Cardiac fibroblast (primary cell): ENCODE measurements at regions not wholly inside any gene's neighbourhood (a gene's known extent, or its start where the extent isn't known, plus 50 kb on each side); places are given as distances from the start of the nearest gene placed in this dataset.

Experiments
- DNase-seq, 2 donors: peaks; one replicate each; pipeline versions ENCODE4 v3.0.0 to v3.0.0-alpha.2; 2010; ENCODE audit warnings: low read depth in 2 of 2
- H3K4me3 ChIP-seq, 2 donors: replicated peaks in 1 of 2; 1 replicate in 1 of 2; 2 replicates in 1 of 2; pipeline ENCODE4 v1.5.1; 2011; ENCODE audit warnings: low read depth in 2 of 2, low read length in 2 of 2, mild to moderate bottlenecking in 2 of 2, moderate library complexity in 1 of 2
- CTCF ChIP-seq: IDR thresholded peaks from one replicate; pipeline ENCODE4 v1.5.1; 2011; ENCODE audit warnings: low read depth, mild to moderate bottlenecking, low read length, inconsistent platforms

GRCh38 chr16:73877150-73877549 is 419.5 kb upstream of the PSMD7 start:
- DNase-seq: no peak
- no peak for TF ChIP-seq CTCF
- H3K4me3 ChIP-seq: no peak overlapping the region

DNA sequence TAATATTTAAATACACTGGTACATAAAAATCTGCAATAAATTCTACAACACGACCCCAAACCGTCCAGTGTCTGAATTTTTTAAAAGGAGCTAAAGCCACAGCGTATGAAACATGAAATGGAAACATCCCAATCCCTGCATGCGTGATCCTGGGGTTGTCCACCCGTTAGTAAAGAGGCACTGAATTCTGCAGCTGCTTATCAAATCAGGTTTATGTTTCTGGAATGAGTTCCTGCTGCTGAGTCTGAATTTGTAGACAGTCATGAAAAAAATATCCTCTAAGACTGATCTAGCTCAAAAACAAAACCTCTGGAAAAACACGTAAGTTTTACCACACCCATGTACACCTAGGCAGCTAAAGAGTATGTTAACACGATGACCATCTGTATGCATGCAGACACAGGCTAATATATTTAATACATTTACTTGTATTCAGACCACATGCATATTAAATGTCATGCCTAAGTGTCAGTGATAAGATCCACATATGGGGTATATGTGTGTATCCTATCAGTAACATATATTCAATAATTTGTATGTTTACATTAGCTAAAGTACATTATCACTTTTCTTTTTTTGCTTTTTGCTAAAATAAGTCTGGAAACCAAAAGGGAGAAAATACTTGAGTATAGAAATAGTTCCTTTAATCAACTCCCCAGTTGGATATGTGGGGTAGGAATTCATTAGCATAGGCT is 420.5 kb upstream of the PSMD7 start:
- TF ChIP-seq CTCF: no peak
- DNase-seq: no peak
- H3K4me3 ChIP-seq: no peak overlapping the region

- no peak for TF ChIP-seq CTCF
- H3K4me3 ChIP-seq: no peak overlapping the region
- no peak for DNase-seq
These were observed 422.3 kb upstream of the PSMD7 start for GRCh38 chr16:73874324-73874723.

DNA sequence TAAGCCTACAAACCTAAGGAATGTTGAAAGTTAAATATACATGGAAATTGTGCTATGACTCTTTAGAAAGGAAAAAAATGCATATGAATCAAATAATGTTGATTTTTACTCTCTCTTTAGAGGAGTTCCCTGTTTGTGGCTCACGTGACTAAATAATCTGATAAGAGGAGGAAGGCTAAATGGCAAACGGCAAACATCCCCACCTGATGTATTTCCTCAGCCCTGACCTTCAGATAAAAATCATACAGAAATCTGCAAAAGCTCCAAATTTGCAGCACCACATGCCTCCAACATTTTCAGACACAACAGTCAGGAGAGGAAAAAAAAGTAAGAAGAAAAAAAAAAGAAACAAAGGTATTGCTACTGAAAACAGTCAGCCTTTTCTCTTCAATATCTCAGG is 423.0 kb upstream of the PSMD7 start:
- TF ChIP-seq CTCF: no peak
- DNase-seq: no peak
- no peak overlapping the region for H3K4me3 ChIP-seq

GRCh38 chr16:73872856-73873255 is 423.8 kb upstream of the PSMD7 start:
- TF ChIP-seq CTCF: no peak
- no peak overlapping the region for H3K4me3 ChIP-seq
- no peak for DNase-seq

DNA sequence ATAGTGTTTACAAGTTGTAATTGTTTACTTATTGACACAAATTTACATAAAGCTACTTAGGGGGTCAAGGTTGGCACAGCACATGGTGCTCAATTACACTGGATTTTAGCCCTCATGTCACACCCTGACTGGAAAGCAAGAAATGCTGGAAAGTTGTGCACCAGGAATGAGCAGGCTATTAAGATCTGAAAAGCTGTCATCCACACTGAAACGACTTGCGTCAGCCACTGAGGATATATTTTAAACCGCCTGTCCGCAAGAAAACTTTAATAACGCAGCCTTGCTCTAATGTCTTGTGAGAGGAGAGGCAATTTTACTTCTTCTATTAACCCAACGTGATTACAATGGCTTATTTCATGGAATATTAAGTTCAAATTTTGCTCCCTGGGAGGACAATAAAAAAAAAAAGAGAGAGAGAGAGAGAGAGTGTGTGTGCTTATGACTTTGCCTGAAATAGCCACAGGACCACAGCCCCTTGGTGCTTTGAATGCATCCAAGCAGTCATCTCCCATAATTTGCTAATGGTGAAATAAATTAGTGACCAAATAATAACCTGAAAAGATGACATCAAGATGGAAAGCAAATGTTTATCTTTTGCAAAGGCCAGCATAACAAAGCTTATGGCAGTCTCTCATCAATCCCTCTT is 425.4 kb upstream of the PSMD7 start:
- H3K4me3 ChIP-seq: no peak overlapping the region
- no peak for DNase-seq
- no peak for TF ChIP-seq CTCF
